GM12892 (cell line): ENCODE measurements at regions not wholly inside any gene's neighbourhood (a gene's known extent, or its start where the extent isn't known, plus 50 kb on each side); places are given as distances from the start of the nearest gene placed in this dataset.

Experiments
- DNase-seq: peaks from one replicate; pipeline ENCODE4 v3.0.0; 2011; ENCODE audit not compliant: insufficient read length
- FAIRE-seq: peaks from 2 replicates; lab custom pipeline; 2011; peaks lifted over from hg19 to GRCh38; lab: Jason Lieb, UNC
- POLR2A ChIP-seq: IDR thresholded peaks from 2 replicates; pipeline ENCODE4 v1.6.1; 2011; ENCODE audit warnings: low read depth, low read length, control low read depth
- POLR2AphosphoS5 ChIP-seq: IDR thresholded peaks from 2 replicates; pipeline ENCODE4 v1.6.1; 2011; ENCODE audit warnings: low read depth, low read length, control low read depth
- TAF1 ChIP-seq: IDR thresholded peaks from 2 replicates; pipeline ENCODE4 v1.6.1; 2011; ENCODE audit warnings: low read depth, mild to moderate bottlenecking, control low read depth, low read length, borderline replicate concordance

GRCh38 chr2:139201516-139201915 is 421.3 kb upstream of the NXPH2 start:
- DNase-seq (no peak), FAIRE-seq (no peak)
- TF ChIP-seq POLR2A (no peak), POLR2AphosphoS5 (no peak), TAF1 (no peak)

DNA sequence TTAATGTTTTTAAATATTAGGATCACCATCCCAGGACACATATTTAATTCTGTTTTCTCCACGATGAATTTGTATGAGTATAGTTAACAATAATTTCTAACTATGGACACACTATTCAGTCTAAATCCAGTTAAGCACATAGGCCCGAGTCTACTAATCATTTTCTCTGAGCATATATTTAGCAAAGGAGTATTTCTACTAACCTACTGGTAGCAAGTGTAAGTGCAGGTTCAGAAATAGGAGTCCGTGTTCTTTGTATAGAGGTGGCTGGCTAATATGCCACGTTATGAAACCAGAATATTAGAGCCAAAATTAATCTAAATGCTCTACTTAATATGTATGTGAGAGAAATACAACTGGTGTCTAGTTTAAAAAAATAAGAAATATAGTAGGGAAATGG is 416.6 kb upstream of the NXPH2 start:
- DNase-seq, result no peak
- no peak for TF ChIP-seq POLR2A
- TF ChIP-seq POLR2AphosphoS5, result no peak
- no peak for TF ChIP-seq TAF1
- FAIRE-seq, result no peak

DNA sequence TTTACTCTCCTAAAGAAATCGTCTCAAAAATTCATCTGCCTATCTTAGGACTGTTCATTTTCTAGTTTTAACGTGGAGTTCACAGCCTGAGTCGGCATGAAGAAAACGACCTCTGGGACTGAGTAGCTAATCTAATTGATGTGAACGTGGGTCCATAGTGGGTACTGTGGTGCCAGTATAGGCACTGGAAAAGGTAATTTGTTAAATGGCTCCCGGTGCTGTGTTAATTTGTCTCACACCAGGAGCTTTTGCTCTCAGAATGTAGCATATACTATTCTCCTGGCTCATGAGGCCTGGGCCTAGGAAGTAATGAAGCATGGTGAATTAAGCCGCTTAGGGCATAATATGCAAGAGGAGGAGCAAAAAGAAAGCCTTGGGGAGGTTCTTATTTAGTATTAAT is 414.4 kb upstream of the NXPH2 start:
- FAIRE-seq, result no peak
- TF ChIP-seq POLR2A (no peak), TAF1 (no peak), POLR2AphosphoS5 (no peak)
- no peak for DNase-seq

- FAIRE-seq, result no peak
- no peak for DNase-seq
Observed at GRCh38 chr2:139177041-139177440, 396.9 kb upstream of the NXPH2 start.

GRCh38 chr2:139175510-139175909 is 395.3 kb upstream of the NXPH2 start:
- FAIRE-seq, result no peak
- DNase-seq, result no peak
- TF ChIP-seq POLR2AphosphoS5 (no peak), POLR2A (no peak), TAF1 (no peak)

More at GRCh38 chr2:139177041-139177440, 396.9 kb upstream of the NXPH2 start:
- TF ChIP-seq POLR2A (no peak), POLR2AphosphoS5 (no peak), TAF1 (no peak)

DNA sequence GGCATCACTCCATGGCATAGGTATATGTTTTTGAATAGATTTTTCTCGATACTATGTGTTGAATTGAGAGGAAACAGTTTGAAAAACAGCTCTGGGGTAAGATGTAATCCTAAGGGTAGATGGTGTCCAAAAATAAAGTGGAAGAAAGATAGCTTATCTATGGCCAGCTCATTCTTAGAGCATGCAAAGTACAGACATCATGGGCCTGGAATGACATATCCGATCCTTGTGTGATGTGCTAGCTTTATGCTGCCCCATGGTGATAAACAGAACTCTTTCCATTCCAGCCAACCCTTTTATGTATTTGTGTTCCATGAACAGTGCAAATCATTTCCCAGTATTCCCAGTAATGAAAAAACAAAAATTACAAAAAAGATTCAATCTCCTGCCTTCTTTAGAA is 390.2 kb upstream of the NXPH2 start:
- TF ChIP-seq TAF1, result no peak
- TF ChIP-seq POLR2AphosphoS5, result no peak
- TF ChIP-seq POLR2A, result no peak
- FAIRE-seq, result no peak
- no peak for DNase-seq

GRCh38 chr2:139165601-139166000 is 385.4 kb upstream of the NXPH2 start:
- TF ChIP-seq POLR2AphosphoS5, result no peak
- TF ChIP-seq TAF1, result no peak
- TF ChIP-seq POLR2A, result no peak
- no peak for FAIRE-seq

GRCh38 chr2:139165041-139165440 is 384.9 kb upstream of the NXPH2 start:
- FAIRE-seq (no peak), DNase-seq (no peak)
- TF ChIP-seq POLR2AphosphoS5 (no peak), POLR2A (no peak), TAF1 (no peak)

More at GRCh38 chr2:139165601-139166000, 385.4 kb upstream of the NXPH2 start:
- DNase-seq, result no peak

DNA sequence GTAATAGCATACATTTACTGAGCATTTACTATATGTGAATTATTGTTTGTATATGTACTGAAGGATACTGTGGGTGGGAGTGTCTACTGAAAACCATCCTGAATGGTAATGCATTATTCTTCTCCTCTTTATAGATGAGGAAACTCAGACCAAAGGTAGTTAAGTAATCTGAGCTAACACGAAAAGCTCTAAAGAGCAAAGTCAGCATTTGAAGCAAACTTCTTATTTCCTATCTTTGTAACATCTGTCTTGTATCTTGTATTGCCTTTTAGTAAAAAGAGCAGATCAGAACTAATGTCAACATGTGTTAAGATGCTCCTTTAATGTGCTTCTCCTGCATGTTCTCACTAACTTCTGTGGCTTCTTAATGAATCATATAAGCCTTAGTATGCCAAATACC is 382.8 kb upstream of the NXPH2 start:
- TF ChIP-seq POLR2A (no peak), TAF1 (no peak), POLR2AphosphoS5 (no peak)
- DNase-seq (no peak), FAIRE-seq (no peak)

- TF ChIP-seq POLR2A (no peak), POLR2AphosphoS5 (no peak)
- FAIRE-seq (no peak), DNase-seq (no peak)
Observed at GRCh38 chr2:139162456-139162855, 382.3 kb upstream of the NXPH2 start.

GRCh38 chr2:139160836-139161235 is 380.6 kb upstream of the NXPH2 start:
- DNase-seq, result no peak
- TF ChIP-seq TAF1 (no peak), POLR2A (no peak), POLR2AphosphoS5 (no peak)
- no peak for FAIRE-seq

- FAIRE-seq (no peak), DNase-seq (no peak)
- no peak for TF ChIP-seq POLR2A
- TF ChIP-seq POLR2AphosphoS5, result no peak
Observed at GRCh38 chr2:139159177-139159576, 379.0 kb upstream of the NXPH2 start.

DNA sequence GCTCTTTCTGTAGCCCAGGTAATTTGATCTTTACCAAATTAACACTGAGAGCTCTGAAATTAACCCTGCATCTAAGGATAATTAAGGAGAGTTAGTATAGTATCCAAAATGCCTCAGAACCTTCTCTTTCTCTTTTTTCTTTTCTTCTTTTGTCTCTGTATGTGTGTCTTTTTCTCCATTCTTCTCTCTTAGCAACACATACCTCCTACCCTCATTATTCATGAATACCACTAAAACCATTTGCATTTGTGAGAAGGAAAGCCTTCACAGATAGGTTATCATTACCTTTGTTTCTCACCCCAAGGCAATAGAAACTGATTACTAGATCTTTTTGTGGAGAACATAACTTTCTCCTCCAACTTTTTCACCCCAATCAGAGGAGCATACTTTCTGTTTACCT is 376.5 kb upstream of the NXPH2 start:
- FAIRE-seq (no peak), DNase-seq (no peak)
- TF ChIP-seq POLR2AphosphoS5 (no peak), TAF1 (no peak)
